Neuronal stem cell (in vitro differentiated cells): ENCODE measurements at regions not wholly inside any gene's neighbourhood (a gene's known extent, or its start where the extent isn't known, plus 50 kb on each side); places are given as distances from the start of the nearest gene placed in this dataset.

Experiments
- DNase-seq: peaks from one replicate; pipeline ENCODE4 v3.0.0-alpha.2; 2013; ENCODE audit warnings: low spot score
- H2AFZ ChIP-seq: one replicate; pipeline ENCODE4 v1.6.1; 2013; ENCODE audit warnings: mild to moderate bottlenecking, low read length, inconsistent platforms
- H2AK5ac ChIP-seq: 2 replicates; pipeline ENCODE4 v1.6.1; 2013; ENCODE audit warnings: low read depth, mild to moderate bottlenecking, inconsistent platforms, low read length, moderate library complexity, mixed read lengths
- H2BK120ac ChIP-seq: 2 replicates; pipeline ENCODE4 v1.6.1; 2013; ENCODE audit warnings: low read depth, mild to moderate bottlenecking, inconsistent platforms, low read length, moderate library complexity, mixed read lengths
- H2BK12ac ChIP-seq: one replicate; pipeline ENCODE4 v1.6.1; 2013; ENCODE audit warnings: low read length, inconsistent platforms
- H2BK15ac ChIP-seq: 2 replicates; pipeline ENCODE4 v1.6.1; 2013; ENCODE audit warnings: mild to moderate bottlenecking, low read length, inconsistent platforms, mixed read lengths
- H2BK5ac ChIP-seq: one replicate; pipeline ENCODE4 v1.6.1; 2013; ENCODE audit warnings: inconsistent platforms, mild to moderate bottlenecking, low read length, moderate library complexity
- H3K14ac ChIP-seq: one replicate; pipeline ENCODE4 v1.6.1; 2013; ENCODE audit warnings: low read length, inconsistent platforms
- H3K18ac ChIP-seq: 2 replicates; pipeline ENCODE4 v1.6.1; 2013; ENCODE audit warnings: low read length, inconsistent platforms
- H3K23ac ChIP-seq: 2 replicates; pipeline ENCODE4 v1.6.1; 2013; ENCODE audit warnings: low read depth, mild to moderate bottlenecking, mixed read lengths, low read length, inconsistent platforms; ENCODE audit not compliant: poor library complexity
- H3K27ac ChIP-seq: replicated peaks from 3 replicates; pipeline ENCODE4 v1.5.1; 2013; ENCODE audit warnings: low read length, inconsistent platforms
- H3K27me3 ChIP-seq, 3 experiments: 2 replicates each; pipeline ENCODE4 v1.6.1; 2013; ENCODE audit warnings: low read length in 3 of 3, mild to moderate bottlenecking in 2 of 3, inconsistent platforms in 1 of 3, low read depth in 1 of 3, mixed read lengths in 1 of 3, moderate library complexity in 1 of 3; ENCODE audit not compliant: control insufficient read depth in 3 of 3, insufficient read depth in 3 of 3
- H3K36me3 ChIP-seq, 2 donors: replicated peaks in 1 of 2; 2 replicates each; pipeline ENCODE4 v1.6.1; 2013; ENCODE audit warnings: low read length in 2 of 2; ENCODE audit not compliant: control insufficient read depth in 2 of 2, insufficient read depth in 2 of 2
- H3K4ac ChIP-seq: 2 replicates; pipeline ENCODE4 v1.6.1; 2013; ENCODE audit warnings: inconsistent platforms, mild to moderate bottlenecking, low read length, moderate library complexity
- H3K4me1 ChIP-seq, 2 donors: 1 replicate in 1 of 2; 2 replicates in 1 of 2; pipeline ENCODE4 v1.6.1; 2013; ENCODE audit warnings: low read length in 2 of 2, low read depth in 1 of 2; ENCODE audit not compliant: control insufficient read depth in 2 of 2, insufficient read depth in 1 of 2
- H3K4me2 ChIP-seq: one replicate; pipeline ENCODE4 v1.6.1; 2013; ENCODE audit warnings: mild to moderate bottlenecking, low read length, inconsistent platforms; ENCODE audit not compliant: insufficient read depth, poor library complexity, severe bottlenecking
- H3K4me3 ChIP-seq, 2 donors: 2 replicates each; pipeline ENCODE4 v1.5.1; 2013; ENCODE audit warnings: low read length in 2 of 2, mild to moderate bottlenecking in 2 of 2, inconsistent platforms in 1 of 2, moderate library complexity in 1 of 2
- H3K79me1 ChIP-seq: one replicate; pipeline ENCODE4 v1.6.1; 2013; ENCODE audit warnings: low read depth, mild to moderate bottlenecking, inconsistent platforms, low read length, moderate library complexity
- H3K9ac ChIP-seq: one replicate; pipeline ENCODE4 v1.6.1; 2013; ENCODE audit warnings: mild to moderate bottlenecking, low read depth, low read length, inconsistent platforms; ENCODE audit not compliant: poor library complexity
- H3K9me3 ChIP-seq, 2 donors: replicated peaks in 1 of 2; 2 replicates each; pipeline versions ENCODE3 to v1.6.1; 2013; ENCODE audit warnings: low read length in 2 of 2, mild to moderate bottlenecking in 2 of 2, inconsistent platforms in 1 of 2, low read depth in 1 of 2, mixed read lengths in 1 of 2, moderate library complexity in 1 of 2; ENCODE audit not compliant: control insufficient read depth in 2 of 2, insufficient read depth in 1 of 2
- H4K8ac ChIP-seq: one replicate; pipeline ENCODE4 v1.6.1; 2013; ENCODE audit warnings: low read depth, mild to moderate bottlenecking, inconsistent platforms, low read length, moderate library complexity
- H4K91ac ChIP-seq: one replicate; pipeline ENCODE4 v1.6.1; 2013; ENCODE audit warnings: low read length, low read depth, mild to moderate bottlenecking, inconsistent platforms; ENCODE audit not compliant: poor library complexity
- WGBS, 2 donors: extraction: QIAGEN DNeasy Blood & Tissue Kit; methylation state at CpG; one replicate each; pipeline ENCODE4 v1.1.7; 2013; ENCODE audit warnings: missing lambda C conversion rate in 2 of 2, mixed read lengths in 1 of 2; ENCODE audit not compliant: insufficient read length in 2 of 2, insufficient replicate concordance in 1 of 2; ENCODE audit errors: extremely low coverage in 2 of 2; 5-methylcytosine and 5-hydroxymethylcytosine counted together

DNA sequence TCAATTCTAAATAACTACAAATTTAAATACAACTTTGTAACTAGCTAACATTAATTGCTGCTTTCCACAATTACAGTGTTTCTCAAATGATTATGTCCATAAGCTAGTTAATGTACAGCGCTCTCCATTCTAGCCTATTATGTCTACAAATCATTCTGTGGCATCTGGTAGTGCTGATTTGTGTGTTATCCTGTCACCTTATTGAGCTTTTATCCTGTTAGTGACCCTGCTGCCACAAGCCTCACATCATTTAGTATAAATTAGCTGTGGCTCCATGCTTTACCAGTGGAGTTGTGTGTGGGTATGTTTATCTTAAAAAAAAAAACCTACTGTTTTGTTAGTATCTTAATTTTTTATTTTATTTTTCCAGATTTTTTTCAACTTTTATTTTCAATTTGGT is 112.6 kb upstream of the PJA2 start:
- Histone ChIP-seq H3K9ac (no peak overlapping the region), H2AFZ (no peak overlapping the region), H3K36me3 (no peaks in the 10 kb centered on the region), H3K18ac (no peak overlapping the region), H3K79me1 (no peaks in the 10 kb centered on the region), H3K4me3 (no peak overlapping the region), H3K14ac (no peak overlapping the region), H2BK12ac (no peak overlapping the region), H3K4me1 (no peaks in the 10 kb centered on the region), H2AK5ac (no peak overlapping the region), H2BK5ac (no peak overlapping the region), H2BK120ac (no peak overlapping the region), H3K27me3 (no peaks in the 10 kb centered on the region), H3K9me3 (no peaks in the 10 kb centered on the region), H4K91ac (no peak overlapping the region), H2BK15ac (no peak overlapping the region), H3K27ac (no peak overlapping the region), H4K8ac (no peak overlapping the region), H3K23ac (no peak overlapping the region), H3K4me2 (no peak overlapping the region), H3K4ac (no peak overlapping the region)
- WGBS, 2 donors: no CpG with 5 or more reads among the region's 1 CpG
- DNase-seq: no peak

DNA sequence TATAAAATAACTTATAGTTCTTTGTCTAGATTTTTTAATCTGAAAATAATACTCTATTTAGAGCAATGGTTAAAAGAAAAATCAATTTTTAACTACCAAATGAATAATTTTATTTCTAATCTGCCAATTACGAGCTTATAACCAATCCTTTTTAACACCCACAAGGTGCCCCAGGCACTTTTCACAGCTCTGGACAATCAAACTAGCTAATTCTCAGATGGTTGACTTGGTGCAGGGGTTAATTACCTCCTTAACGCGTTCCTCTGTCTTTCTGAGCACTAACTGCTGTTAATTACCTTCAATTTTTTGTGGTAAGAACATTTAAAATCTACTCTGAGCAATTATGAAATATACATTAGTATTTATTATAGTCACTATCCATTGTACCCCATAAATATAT is 109.6 kb upstream of the PJA2 start:
- H2BK15ac ChIP-seq: no peak overlapping the region
- no peak overlapping the region for H3K27ac ChIP-seq
- no peak overlapping the region for H4K8ac ChIP-seq
- H3K4me1 ChIP-seq: no peaks in the 10 kb centered on the region
- no peak overlapping the region for H3K14ac ChIP-seq
- DNase-seq: no peak
- H3K4me2 ChIP-seq: no peak overlapping the region
- no peak overlapping the region for H2BK5ac ChIP-seq
- no peak overlapping the region for H3K4ac ChIP-seq
- no peaks in the 10 kb centered on the region for H3K27me3 ChIP-seq
- no peak overlapping the region for H3K4me3 ChIP-seq
- no peaks in the 10 kb centered on the region for H3K79me1 ChIP-seq
- no CpG with 5 or more reads among the region's 3 CpGs for WGBS, 2 donors
- no peak overlapping the region for H2BK12ac ChIP-seq
- H3K9me3 ChIP-seq: no peaks in the 10 kb centered on the region
- H3K23ac ChIP-seq: no peak overlapping the region
- no peak overlapping the region for H2BK120ac ChIP-seq
- no peak overlapping the region for H3K18ac ChIP-seq
- no peak overlapping the region for H2AK5ac ChIP-seq
- no peak overlapping the region for H3K9ac ChIP-seq
- H3K36me3 ChIP-seq: no peaks in the 10 kb centered on the region
- no peak overlapping the region for H4K91ac ChIP-seq
- H2AFZ ChIP-seq: no peak overlapping the region

DNA sequence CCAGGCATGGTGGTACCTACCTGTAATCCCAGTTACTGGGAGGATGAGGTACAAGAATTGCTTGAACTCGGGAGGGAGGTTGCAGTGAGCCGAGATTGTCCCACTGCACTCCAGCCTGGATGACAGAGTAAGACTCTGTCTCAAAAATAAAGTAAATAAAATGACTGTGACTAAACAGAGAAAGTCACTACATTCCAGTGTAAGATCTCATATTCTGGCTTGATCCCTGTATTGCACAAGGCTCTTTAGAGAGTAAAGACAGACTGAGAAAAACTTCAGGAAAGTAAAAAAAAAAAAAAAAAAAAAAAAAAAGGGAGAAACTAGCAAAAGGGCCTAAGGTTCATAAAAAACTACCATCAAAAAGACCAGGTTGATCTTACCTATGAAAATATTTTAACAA is 106.6 kb upstream of the PJA2 start:
- Histone ChIP-seq H3K23ac (no peak overlapping the region), H3K4me1 (no peaks in the 10 kb centered on the region), H3K9me3 (no peaks in the 10 kb centered on the region), H3K27me3 (no peaks in the 10 kb centered on the region), H2AK5ac (no peak overlapping the region), H2BK120ac (no peak overlapping the region), H3K9ac (no peak overlapping the region), H2AFZ (no peak overlapping the region), H2BK12ac (no peak overlapping the region), H3K27ac (no peak overlapping the region), H3K4me3 (no peak overlapping the region), H3K14ac (no peak overlapping the region), H2BK5ac (no peak overlapping the region), H3K79me1 (no peaks in the 10 kb centered on the region), H3K4me2 (no peak overlapping the region), H2BK15ac (no peak overlapping the region), H4K8ac (no peak overlapping the region), H3K18ac (no peak overlapping the region), H4K91ac (no peak overlapping the region), H3K36me3 (no peaks in the 10 kb centered on the region), H3K4ac (no peak overlapping the region)
- DNase-seq: no peak
- no CpG with 5 or more reads among the region's 2 CpGs for WGBS, 2 donors

DNA sequence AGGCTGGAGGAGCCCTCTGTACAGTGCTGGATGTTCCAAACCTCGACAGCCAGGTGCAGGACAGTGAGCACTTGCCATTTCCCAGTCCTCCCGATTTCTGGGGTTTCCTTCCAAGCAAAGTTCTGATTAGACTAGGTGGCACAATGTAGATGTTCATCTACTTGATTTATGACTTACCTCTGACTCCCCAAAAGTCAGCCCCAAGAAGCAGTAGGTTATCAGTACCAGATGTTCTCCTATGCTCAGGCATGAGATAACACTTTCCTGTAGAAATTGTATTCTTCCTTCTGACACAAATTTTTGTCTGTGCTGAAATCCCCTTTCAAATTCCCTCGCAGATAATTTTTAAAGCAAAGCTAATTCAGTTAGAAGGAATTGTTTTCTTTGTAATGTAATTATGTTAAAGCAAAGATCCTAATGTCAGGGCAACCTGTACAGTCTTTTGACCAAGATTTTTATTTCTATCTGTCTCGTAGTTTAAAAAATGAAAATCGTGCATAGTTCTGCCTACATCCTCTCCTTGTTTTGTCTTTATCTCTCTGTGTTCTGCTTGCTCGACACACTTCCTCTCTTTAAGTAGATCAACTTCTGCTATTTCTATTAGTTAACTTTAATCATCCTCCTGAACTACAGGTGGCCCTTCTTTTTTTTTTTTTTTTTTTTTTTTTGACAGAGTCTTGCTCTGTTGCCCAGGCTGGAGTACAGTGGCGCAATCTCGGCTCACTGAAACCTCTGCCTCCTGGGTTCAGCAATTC is 102.4 kb upstream of the PJA2 start:
- Histone ChIP-seq H2AFZ (no peak overlapping the region), H2BK12ac (no peak overlapping the region), H4K91ac (no peak overlapping the region), H2BK120ac (no peak overlapping the region), H3K4ac (no peak overlapping the region), H3K4me3 (no peak overlapping the region), H3K18ac (no peak overlapping the region), H3K9me3 (no peaks in the 10 kb centered on the region), H3K4me1 (no peaks in the 10 kb centered on the region), H3K36me3 (no peaks in the 10 kb centered on the region), H4K8ac (no peak overlapping the region), H2AK5ac (no peak overlapping the region), H2BK5ac (no peak overlapping the region), H3K27ac (no peak overlapping the region), H3K14ac (no peak overlapping the region), H2BK15ac (no peak overlapping the region), H3K27me3 (no peaks in the 10 kb centered on the region), H3K9ac (no peak overlapping the region), H3K4me2 (no peak overlapping the region), H3K23ac (no peak overlapping the region), H3K79me1 (no peaks in the 10 kb centered on the region)
- DNase-seq: no peak
- no CpG with 5 or more reads among the region's 8 CpGs for WGBS, 2 donors
